T-helper 17 cell (primary cell): ENCODE measurements at regions not wholly inside any gene's neighbourhood (a gene's known extent, or its start where the extent isn't known, plus 50 kb on each side); places are given as distances from the start of the nearest gene placed in this dataset.
A peak's percentile ranks its signal among the peaks of the same experiment; 100 is the strongest.
"Not testable (repeated sequence)": the region's sequence is repeated elsewhere in the genome, so short reads cannot be mapped to it uniquely, and the experiment has no call there.

Source experiments
- ATAC-seq: fragments of 150-1000 bp; cut with Tn5 transposase; 2 replicates; pipeline ENCODE4 v1.10.0; 2021; ENCODE audit warnings: mild to moderate bottlenecking, moderate library complexity
- DNase-seq, 3 donors: peaks; one replicate each; pipeline versions ENCODE4 v3.0.0 to v3.0.0-alpha.2; 2020 to 2021
- H3K9me3 ChIP-seq: one replicate; pipeline ENCODE4 v1.7.0; 2013; ENCODE audit warnings: low read length, mild to moderate bottlenecking; ENCODE audit not compliant: control insufficient read depth, poor library complexity, severe bottlenecking
- H3K27ac Mint-ChIP-seq: one replicate; pipeline ENCODE4 v1.8.0; 2022; ENCODE audit warnings: mild to moderate bottlenecking, moderate library complexity, mixed read lengths
- H3K27me3 Mint-ChIP-seq: one replicate; pipeline ENCODE4 v1.8.0; 2022; ENCODE audit warnings: mixed read lengths
- H3K36me3 Mint-ChIP-seq: one replicate; pipeline ENCODE4 v1.8.0; 2022; ENCODE audit warnings: low read depth, mixed read lengths
- H3K4me1 Mint-ChIP-seq: one replicate; pipeline ENCODE4 v1.8.0; 2022; ENCODE audit warnings: mild to moderate bottlenecking, mixed read lengths
- H3K4me3 Mint-ChIP-seq: one replicate; pipeline ENCODE4 v1.8.0; 2022; ENCODE audit warnings: mild to moderate bottlenecking, moderate library complexity, mixed read lengths

DNA sequence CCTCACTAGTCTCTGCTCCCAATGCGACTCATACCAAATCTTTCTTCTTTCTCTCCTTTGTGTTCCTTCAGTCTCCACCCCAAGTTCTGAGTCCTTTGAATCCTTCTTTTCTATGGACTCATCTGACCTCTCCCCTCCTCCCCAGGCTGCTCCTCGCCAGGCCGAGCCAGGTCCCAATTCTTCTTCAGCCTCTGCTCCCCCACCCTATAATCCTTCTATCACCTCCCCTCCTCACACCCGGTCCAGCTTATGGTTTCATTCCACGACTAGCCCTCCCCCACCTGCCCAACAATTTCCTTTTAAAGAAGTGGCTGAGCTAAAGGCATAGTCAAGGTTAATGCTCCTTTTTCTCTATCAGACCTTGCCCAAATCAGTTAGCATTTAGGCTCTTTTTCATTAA is 518.5 kb downstream of the MATN1 start:
- H3K27me3 Mint-ChIP-seq, H3K4me3 Mint-ChIP-seq, H3K4me1 Mint-ChIP-seq, H3K9me3 ChIP-seq, H3K27ac Mint-ChIP-seq, H3K36me3 Mint-ChIP-seq, DNase-seq, ATAC-seq: not testable (repeated sequence)

- no peak overlapping the region for H3K27ac Mint-ChIP-seq
- no peak for DNase-seq
- no peak for ATAC-seq
- no peaks in the 10 kb centered on the region for H3K27me3 Mint-ChIP-seq
- H3K36me3 Mint-ChIP-seq, result peaks cover 2% of the 10 kb centered on the region
- peaks cover 18% of the 10 kb centered on the region for H3K4me1 Mint-ChIP-seq
- H3K4me3 Mint-ChIP-seq, result no peak overlapping the region
- H3K9me3 ChIP-seq, result no peaks in the 10 kb centered on the region
These were observed 522.4 kb downstream of the MATN1 start for GRCh38 chr1:30201015-30201414.

DNA sequence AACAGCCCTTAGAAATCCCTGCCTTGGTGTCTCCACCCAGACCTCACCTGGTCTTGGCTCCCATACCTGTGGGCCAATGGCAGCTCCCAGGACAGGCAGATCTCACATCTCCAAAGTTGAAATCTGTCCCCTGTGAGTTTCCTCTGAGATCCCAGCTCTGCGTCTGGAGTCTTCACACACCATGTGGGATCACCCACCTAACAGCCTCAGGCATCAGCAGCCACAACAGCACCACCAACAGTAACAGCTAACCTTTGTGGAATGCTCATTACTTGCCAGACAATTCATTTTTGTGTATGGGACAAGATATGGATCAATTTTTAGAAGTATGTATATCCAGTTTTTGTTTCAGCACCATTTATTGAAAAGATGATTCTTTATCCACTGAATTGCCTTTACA is 523.2 kb downstream of the MATN1 start:
- Mint-ChIP-seq H3K4me1 (peaks cover 20% of the 10 kb centered on the region), H3K27me3 (no peaks in the 10 kb centered on the region), H3K36me3 (peaks cover 2% of the 10 kb centered on the region), H3K27ac (no peak overlapping the region), H3K4me3 (no peak overlapping the region)
- DNase-seq (no peak), ATAC-seq (no peak)
- H3K9me3 ChIP-seq, result no peaks in the 10 kb centered on the region

DNA sequence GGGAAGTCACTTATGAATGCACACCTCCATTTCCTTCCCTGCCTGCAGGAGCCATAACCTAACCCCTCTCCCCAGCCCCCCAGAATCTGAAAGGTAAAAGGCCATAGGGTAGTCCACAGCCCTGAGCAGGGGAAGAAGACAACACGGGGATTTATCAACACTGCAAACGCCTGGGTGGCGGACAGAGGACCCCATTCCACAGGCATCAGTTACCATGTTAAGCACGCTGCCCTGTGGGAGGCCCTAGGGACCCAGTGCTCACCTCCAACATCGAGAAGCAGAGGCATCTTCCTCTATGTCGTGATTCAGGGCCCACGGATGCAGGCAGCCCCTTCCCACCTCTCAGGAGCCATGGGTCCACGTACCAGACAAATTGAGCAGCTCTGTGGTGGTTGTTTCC is 523.8 kb downstream of the MATN1 start:
- H3K9me3 ChIP-seq, result no peaks in the 10 kb centered on the region
- H3K27me3 Mint-ChIP-seq, result no peaks in the 10 kb centered on the region
- no peak overlapping the region for H3K4me3 Mint-ChIP-seq
- DNase-seq (no peak), ATAC-seq (no peak)
- no peak overlapping the region for H3K27ac Mint-ChIP-seq
- H3K4me1 Mint-ChIP-seq, result peaks cover 23% of the 10 kb centered on the region
- H3K36me3 Mint-ChIP-seq, result peaks cover 2% of the 10 kb centered on the region

DNA sequence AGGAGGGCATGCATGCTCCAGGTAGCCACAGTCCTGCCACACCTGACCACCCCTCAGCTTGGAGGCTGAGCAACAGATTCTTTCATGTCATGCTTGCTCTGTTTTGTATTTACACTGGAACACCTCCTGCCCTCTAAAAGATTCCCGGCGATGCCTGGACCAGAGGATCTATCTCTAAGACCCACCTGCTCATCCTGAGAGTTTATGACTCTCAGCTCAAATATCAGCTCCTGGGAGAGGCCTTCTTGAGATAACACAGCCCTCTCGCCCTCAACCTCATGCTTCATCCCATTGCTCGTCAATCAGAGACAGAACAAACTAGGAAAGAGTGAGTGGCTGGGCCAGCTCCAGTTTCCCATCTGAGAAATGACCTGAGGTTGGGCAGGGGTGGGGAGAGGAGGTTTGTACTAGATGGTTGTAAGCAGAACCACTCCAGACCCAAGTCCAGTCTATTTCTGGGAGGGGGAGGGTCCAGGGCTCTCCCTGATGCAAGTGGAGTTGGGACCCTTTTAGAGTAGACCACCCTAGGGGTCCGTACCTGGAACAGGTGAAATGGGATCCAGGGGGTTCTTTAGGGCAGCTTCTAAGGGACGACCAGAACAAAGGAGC is 524.5 kb downstream of the MATN1 start:
- Mint-ChIP-seq H3K27ac (peak overlapping the region; percentile 87), H3K36me3 (peaks cover 2% of the 10 kb centered on the region), H3K4me3 (no peak overlapping the region)

DNA sequence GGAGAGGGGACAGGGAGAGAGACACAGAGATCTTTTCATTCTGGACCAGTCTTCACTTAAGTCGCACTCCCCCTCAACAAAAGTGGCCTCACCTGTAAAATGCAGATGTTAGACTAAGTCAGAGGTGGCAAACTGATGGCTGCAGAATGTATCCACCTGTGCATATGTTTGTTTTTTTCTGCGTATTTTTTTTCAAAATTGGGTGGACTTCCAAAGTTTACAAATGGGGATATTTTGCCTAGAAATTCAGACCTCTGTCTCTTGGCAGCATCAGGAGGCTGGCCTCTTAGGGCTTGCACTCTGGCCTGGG is 525.0 kb downstream of the MATN1 start:
- Mint-ChIP-seq H3K4me1 (peaks cover 31% of the 10 kb centered on the region), H3K36me3 (peaks cover 2% of the 10 kb centered on the region), H3K4me3 (no peak overlapping the region), H3K27ac (peak overlapping the region; percentile 87), H3K27me3 (no peaks in the 10 kb centered on the region)
- ATAC-seq (no peak), DNase-seq (no peak)
- no peaks in the 10 kb centered on the region for H3K9me3 ChIP-seq

More for the DNA sequence above, 524.5 kb downstream of the MATN1 start:
- H3K9me3 ChIP-seq, result no peaks in the 10 kb centered on the region
- no peaks in the 10 kb centered on the region for H3K27me3 Mint-ChIP-seq
- DNase-seq (no peak), ATAC-seq (no peak)
- H3K4me1 Mint-ChIP-seq, result peaks cover 26% of the 10 kb centered on the region

DNA sequence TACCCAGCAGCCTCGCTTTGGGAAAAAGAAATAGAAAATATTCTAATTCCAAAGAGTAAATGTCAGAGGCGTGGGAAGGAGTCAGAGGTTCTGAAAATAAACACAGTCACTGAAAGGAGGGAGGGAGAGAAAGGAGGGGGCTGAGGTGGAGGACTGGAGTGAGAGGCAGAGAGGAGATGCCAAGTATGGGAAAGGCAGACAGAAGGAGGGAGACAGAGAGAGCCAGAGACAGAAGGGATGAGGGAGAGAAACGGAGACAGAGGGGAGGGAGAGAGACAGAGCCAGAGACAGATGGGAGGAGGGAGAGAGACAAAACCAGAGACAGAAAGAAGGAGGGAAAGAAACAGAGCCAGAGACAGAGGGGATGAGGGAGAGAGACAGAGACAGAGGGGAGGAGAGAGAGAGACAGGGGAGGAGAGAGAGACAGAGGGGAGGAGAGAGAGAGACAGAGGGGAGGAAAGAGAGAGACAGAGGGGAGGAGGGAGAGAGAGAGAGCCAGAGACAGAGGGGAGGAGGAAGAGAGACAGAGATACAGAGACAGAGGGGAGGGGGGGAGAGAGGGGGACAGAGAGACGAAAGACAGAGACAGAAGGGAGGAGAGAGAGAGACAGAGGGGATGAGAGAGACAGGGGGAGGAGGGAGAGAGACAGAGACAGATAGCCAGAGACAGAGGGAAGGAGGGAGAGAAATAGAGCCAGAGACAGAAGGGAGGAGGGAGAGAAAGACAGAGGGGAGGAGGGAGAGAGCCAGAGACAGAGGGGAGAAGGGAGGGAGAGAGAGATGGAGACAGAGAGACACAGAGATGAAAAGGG is 525.5 kb downstream of the MATN1 start:
- H3K4me3 Mint-ChIP-seq, result peak overlapping the region; percentile 22
- H3K36me3 Mint-ChIP-seq, result peaks cover 2% of the 10 kb centered on the region
- H3K27me3 Mint-ChIP-seq, result no peaks in the 10 kb centered on the region
- no peaks in the 10 kb centered on the region for H3K9me3 ChIP-seq
- no peak for DNase-seq
- no peak for ATAC-seq
- peak overlapping the region; percentile 87 for H3K27ac Mint-ChIP-seq
- H3K4me1 Mint-ChIP-seq, result peaks cover 35% of the 10 kb centered on the region

DNA sequence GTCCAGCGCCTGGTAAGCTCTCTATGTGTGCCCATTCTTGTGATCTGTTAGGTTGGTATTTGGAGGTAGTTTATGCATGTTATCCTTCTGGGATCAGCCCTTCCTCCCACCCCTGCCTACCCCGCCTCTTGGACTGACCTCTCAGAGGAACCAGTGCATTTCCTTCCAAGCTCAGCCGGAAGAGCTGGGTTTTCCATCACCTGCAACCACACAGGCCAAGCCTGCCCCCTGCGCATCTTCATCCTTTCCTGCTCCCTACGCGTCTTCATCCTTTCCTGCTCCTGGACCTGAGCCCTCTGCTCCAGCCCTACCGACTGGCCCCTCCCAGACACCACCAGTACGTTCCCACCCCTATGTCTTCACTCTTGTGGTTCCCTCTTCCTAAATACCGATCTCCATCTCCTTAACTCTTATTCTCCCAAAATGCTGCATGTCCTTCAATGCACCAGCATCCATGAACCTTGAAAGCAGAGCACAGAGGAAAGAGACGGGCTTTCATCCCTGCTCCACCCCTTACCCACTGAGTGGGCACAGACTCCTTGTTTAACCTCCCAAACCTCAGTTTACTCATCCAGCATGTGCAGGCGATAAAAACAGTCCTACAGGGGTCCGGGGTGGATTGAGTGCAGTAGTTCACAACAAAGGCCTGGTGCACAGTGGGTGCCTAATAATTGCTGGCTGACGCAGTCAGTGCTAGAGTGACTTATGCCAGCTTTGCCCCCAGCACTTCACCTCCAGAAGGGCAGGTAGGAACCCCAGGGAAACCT is 526.3 kb downstream of the MATN1 start:
- Mint-ChIP-seq H3K27me3 (no peaks in the 10 kb centered on the region), H3K4me1 (peaks cover 38% of the 10 kb centered on the region), H3K4me3 (peak overlapping the region; percentile 51), H3K36me3 (peaks cover 2% of the 10 kb centered on the region), H3K27ac (peak overlapping the region; percentile 87)
- ATAC-seq (no peak), DNase-seq (no peak)
- H3K9me3 ChIP-seq, result no peaks in the 10 kb centered on the region

DNA sequence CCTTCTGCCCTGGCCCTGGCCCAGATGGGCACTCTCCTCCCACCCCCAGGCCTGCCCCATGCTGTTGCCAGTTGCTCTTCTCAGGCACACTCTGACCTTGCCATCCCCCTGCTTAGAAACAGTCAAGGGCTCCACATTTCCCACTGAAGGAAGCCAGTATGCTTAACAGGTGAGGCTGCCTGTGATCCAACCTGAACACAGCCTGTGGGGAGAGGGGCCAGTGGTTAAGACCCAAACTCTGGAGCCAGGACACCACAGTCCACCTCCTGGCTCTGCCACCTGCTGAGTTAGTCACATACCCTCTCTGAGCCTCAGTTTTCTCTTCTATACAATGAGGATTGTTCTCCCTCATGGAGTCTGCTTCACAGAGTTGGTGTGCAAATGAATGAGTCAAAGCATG is 526.9 kb downstream of the MATN1 start:
- Mint-ChIP-seq H3K36me3 (peaks cover 2% of the 10 kb centered on the region), H3K4me1 (peaks cover 40% of the 10 kb centered on the region), H3K27ac (peak overlapping the region; percentile 87), H3K27me3 (no peaks in the 10 kb centered on the region), H3K4me3 (peak overlapping the region; percentile 51)
- H3K9me3 ChIP-seq, result no peaks in the 10 kb centered on the region
- ATAC-seq (no peak), DNase-seq (no peak)

DNA sequence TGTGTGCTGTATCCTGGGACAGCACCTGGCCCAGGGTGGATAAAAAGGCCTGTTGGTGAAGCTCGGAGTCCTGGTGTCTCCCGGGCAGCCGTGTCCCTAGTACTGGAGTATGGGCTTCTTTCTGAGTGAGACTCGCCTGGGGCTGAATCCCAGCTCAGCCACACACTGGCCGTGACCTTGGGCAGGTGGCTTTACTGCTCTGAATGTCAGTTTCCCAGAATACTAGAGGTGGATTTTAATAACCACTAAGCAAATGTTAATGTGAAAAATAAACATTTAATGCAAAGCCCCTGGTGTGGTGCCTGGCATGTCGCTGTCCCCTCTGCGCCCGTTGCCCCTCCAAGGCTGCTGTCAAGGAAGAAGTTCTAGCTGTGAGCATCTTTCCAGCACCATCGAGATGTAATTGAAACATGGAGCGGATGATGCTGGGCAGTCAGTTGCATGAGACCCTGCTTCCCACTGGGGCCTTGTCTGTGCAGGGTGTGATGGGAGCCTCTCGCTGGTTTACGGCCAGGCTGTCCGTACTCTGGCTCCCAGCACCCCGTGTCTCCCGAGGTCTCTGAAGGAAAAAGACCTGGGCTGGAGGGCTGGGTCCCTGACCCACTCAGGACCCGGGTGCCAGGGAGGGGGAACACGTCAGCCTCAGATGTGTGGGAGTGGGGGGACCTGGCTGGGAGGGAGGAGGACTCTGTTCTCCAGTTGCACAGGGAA is 527.8 kb downstream of the MATN1 start:
- no peaks in the 10 kb centered on the region for H3K9me3 ChIP-seq
- Mint-ChIP-seq H3K4me3 (peak overlapping the region; percentile 28), H3K36me3 (peaks cover 2% of the 10 kb centered on the region), H3K27ac (no peak overlapping the region), H3K27me3 (no peaks in the 10 kb centered on the region), H3K4me1 (peaks cover 49% of the 10 kb centered on the region)
- no peak for DNase-seq
- ATAC-seq, result no peak

GRCh38 chr1:30194741-30195423 is 528.5 kb downstream of the MATN1 start:
- no peak overlapping the region for H3K27ac Mint-ChIP-seq
- DNase-seq, result no peak
- H3K9me3 ChIP-seq, result no peaks in the 10 kb centered on the region
- H3K27me3 Mint-ChIP-seq, result no peaks in the 10 kb centered on the region
- peaks cover 2% of the 10 kb centered on the region for H3K36me3 Mint-ChIP-seq
- no peak overlapping the region for H3K4me3 Mint-ChIP-seq
- H3K4me1 Mint-ChIP-seq, result peaks cover 51% of the 10 kb centered on the region
- no peak for ATAC-seq

GRCh38 chr1:30194046-30194619 is 529.3 kb downstream of the MATN1 start:
- peaks cover 2% of the 10 kb centered on the region for H3K36me3 Mint-ChIP-seq
- DNase-seq, result no peak
- peaks cover 58% of the 10 kb centered on the region for H3K4me1 Mint-ChIP-seq
- no peaks in the 10 kb centered on the region for H3K27me3 Mint-ChIP-seq
- no peak for ATAC-seq
- no peak overlapping the region for H3K27ac Mint-ChIP-seq
- no peak overlapping the region for H3K4me3 Mint-ChIP-seq
- H3K9me3 ChIP-seq, result no peaks in the 10 kb centered on the region
